OCI-LY7 (cell line): ENCODE measurements at regions not wholly inside any gene's neighbourhood (a gene's known extent, or its start where the extent isn't known, plus 50 kb on each side); places are given as distances from the start of the nearest gene placed in this dataset.

ENCODE experiments used
- BruUV-seq: library from RNA; stranded (reverse); fragments of 400-500 nt; replicated peaks from 2 replicates; lab custom pipeline; 2021; lab: Mats Ljungman, UMichigan
- CTCF ChIA-PET: fragments of 300-600 bp; sonication (Branson Sonifier 250); formaldehyde crosslinking; loops from one replicate; lab custom pipeline; 2022; ENCODE audit warnings: antibody characterized with exemption; ENCODE audit not compliant: unreplicated experiment; lab: Charles Lee
- POLR2A ChIA-PET: fragments of 300-600 bp; sonication (Branson Sonifier 250); formaldehyde crosslinking; loops from one replicate; lab custom pipeline; 2022; ENCODE audit warnings: antibody characterized with exemption; lab: Charles Lee
- DNase-seq: peaks from one replicate; pipeline ENCODE4 v3.0.0-alpha.2; 2015; ENCODE audit warnings: low spot score
- H2AFZ ChIP-seq: fragments of 200-600 bp; sonication (generic), shearing (Covaris generic); 2 replicates; pipeline ENCODE4 v1.6.1; 2014; ENCODE audit warnings: mild to moderate bottlenecking, antibody characterized with exemption, low read length, moderate library complexity
- H3K27ac ChIP-seq: fragments of 200-600 bp; sonication (generic); 2 replicates; pipeline ENCODE4 v1.5.1; 2014; ENCODE audit warnings: mixed run types, low read depth, mild to moderate bottlenecking, moderate library complexity, low read length, inconsistent platforms; ENCODE audit not compliant: poor library complexity, severe bottlenecking
- H3K36me3 ChIP-seq: fragments of 200-600 bp; sonication (generic); 2 replicates; pipeline ENCODE4 v1.6.1; 2014; ENCODE audit warnings: mild to moderate bottlenecking, antibody characterized with exemption, low read length, moderate library complexity, mixed read lengths; ENCODE audit not compliant: insufficient read depth
- H3K4me1 ChIP-seq: fragments of 200-600 bp; sonication (generic); 2 replicates; pipeline ENCODE4 v1.5.1; 2014; ENCODE audit warnings: mild to moderate bottlenecking, low read length; ENCODE audit not compliant: insufficient read depth, poor library complexity, severe bottlenecking
- H3K4me2 ChIP-seq: fragments of 200-600 bp; sonication (generic); 2 replicates; pipeline ENCODE4 v1.6.1; 2014; ENCODE audit warnings: mild to moderate bottlenecking, low read length
- H3K4me3 ChIP-seq: fragments of 200-600 bp; sonication (generic); 2 replicates; pipeline ENCODE4 v1.5.1; 2014; ENCODE audit warnings: mild to moderate bottlenecking, low read depth, low read length; ENCODE audit not compliant: poor library complexity, severe bottlenecking
- H3K79me2 ChIP-seq: fragments of 200-600 bp; sonication (generic); 2 replicates; pipeline ENCODE4 v1.6.1; 2016; ENCODE audit warnings: low read depth, mild to moderate bottlenecking, low read length, moderate library complexity, mixed read lengths; ENCODE audit not compliant: insufficient read depth
- H3K9me2 ChIP-seq: fragments of 200-600 bp; sonication (generic); 2 replicates; pipeline ENCODE4 v1.6.1; 2016; ENCODE audit warnings: mild to moderate bottlenecking, low read length, mixed read lengths; ENCODE audit not compliant: insufficient read depth
- H3K9me3 ChIP-seq: fragments of 200-600 bp; sonication (generic); 2 replicates; pipeline ENCODE4 v1.6.1; 2014; ENCODE audit warnings: mild to moderate bottlenecking, mixed run types, low read length, mixed read lengths
- H4K20me1 ChIP-seq: fragments of 200-600 bp; sonication (generic); 2 replicates; pipeline ENCODE4 v1.6.1; 2014; ENCODE audit warnings: mild to moderate bottlenecking, antibody characterized with exemption, low read length, moderate library complexity, mixed read lengths; ENCODE audit not compliant: insufficient read depth
- EZH2phosphoT487 ChIP-seq: fragments of 200-600 bp; sonication (generic); IDR thresholded peaks from 2 replicates; pipeline ENCODE4 v1.6.1; 2018; ENCODE audit warnings: low read depth, borderline replicate concordance, mild to moderate bottlenecking, mixed run types, antibody characterized with exemption, low read length, moderate library complexity, mixed read lengths
- intact Hi-C: fragments of 100-400 bp; cut with micrococcal nuclease; formaldehyde crosslinking; loops from one replicate; pipeline ENCODE4 v1.10.0; 2022; ENCODE audit not compliant: unreplicated experiment
- TF ChIP-seq, protein P1 (sequence below): fragments of 200-600 bp; sonication (generic); conservative IDR thresholded peaks from 2 replicates; pipeline ENCODE4 v1.5.1; 2014; ENCODE audit warnings: mild to moderate bottlenecking, antibody characterized with exemption, low read length, moderate library complexity, mixed read lengths

DNA sequence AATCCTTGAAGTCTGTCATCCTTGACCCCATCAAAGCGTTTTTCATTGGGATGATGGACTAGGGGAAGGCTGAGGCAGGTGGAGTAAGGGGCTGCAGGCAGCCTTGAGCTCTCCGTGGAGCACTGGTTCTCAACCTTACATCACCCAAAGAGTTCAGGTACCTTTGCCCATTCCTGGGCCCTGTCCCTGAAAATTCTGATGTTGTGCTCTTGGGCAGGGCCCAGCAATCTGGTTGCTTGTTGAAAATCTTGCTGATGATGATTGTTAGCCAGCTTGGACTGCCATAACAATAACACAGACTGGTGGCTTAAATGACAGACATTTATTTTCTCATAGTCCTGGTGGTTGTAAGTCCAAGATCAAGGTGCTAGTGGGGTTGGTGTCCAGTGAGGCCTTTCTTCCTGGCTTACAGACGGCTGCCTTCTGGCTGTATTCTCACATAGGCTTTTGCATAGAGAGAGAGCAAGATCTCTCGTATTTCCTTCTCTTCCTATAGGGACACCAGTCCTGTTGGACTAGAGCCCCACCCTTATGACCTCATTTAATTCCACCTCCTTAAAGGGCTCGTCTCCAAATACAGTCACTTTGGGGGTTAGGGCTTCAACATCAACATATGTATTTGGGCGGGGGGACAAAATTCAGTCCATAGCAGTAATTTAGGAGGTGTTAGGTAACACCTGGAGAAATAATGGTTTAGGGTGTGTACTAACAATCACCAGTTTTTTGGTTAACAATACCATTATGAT, 104.9 kb downstream of the PLEKHG1 start:
- Histone ChIP-seq H3K4me1 (peaks cover 45% of the 10 kb centered on the region), H3K9me2 (no peaks in the 10 kb centered on the region), H3K4me3 (no peak overlapping the region), H2AFZ (no peak overlapping the region), H3K36me3 (no peaks in the 10 kb centered on the region), H4K20me1 (no peaks in the 10 kb centered on the region; the same call in 1 of the 2 replicates), H3K9me3 (no peaks in the 10 kb centered on the region), H3K4me2 (no peak overlapping the region), H3K27ac (no peak overlapping the region), H3K79me2 (no peaks in the 10 kb centered on the region)
- ChIA-PET POLR2A (no interaction called here), CTCF (interaction anchor here (1.1 kb wide), 1 partner anchor 19 kb away, joined by 3 read pairs; no protein-coding TSS in a partner anchor)
- TF ChIP-seq, protein P1, sequence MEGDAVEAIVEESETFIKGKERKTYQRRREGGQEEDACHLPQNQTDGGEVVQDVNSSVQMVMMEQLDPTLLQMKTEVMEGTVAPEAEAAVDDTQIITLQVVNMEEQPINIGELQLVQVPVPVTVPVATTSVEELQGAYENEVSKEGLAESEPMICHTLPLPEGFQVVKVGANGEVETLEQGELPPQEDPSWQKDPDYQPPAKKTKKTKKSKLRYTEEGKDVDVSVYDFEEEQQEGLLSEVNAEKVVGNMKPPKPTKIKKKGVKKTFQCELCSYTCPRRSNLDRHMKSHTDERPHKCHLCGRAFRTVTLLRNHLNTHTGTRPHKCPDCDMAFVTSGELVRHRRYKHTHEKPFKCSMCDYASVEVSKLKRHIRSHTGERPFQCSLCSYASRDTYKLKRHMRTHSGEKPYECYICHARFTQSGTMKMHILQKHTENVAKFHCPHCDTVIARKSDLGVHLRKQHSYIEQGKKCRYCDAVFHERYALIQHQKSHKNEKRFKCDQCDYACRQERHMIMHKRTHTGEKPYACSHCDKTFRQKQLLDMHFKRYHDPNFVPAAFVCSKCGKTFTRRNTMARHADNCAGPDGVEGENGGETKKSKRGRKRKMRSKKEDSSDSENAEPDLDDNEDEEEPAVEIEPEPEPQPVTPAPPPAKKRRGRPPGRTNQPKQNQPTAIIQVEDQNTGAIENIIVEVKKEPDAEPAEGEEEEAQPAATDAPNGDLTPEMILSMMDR: no peak
- TF ChIP-seq EZH2phosphoT487: no peak
- no peak for DNase-seq
- BruUV-seq: no TSS peak
- intact Hi-C loops: no loop called here

- ChIA-PET CTCF (interaction anchor here (0.9 to 1.1 kb wide), 2 partner anchors 10 to 20 kb away, joined by 3 read pairs; no protein-coding TSS in a partner anchor), POLR2A (interaction anchor here (1.7 to 2.6 kb wide), 2 partner anchors 11 to 18 kb away, joined by 4 to 7 read pairs; no protein-coding TSS in a partner anchor)
- Histone ChIP-seq H3K4me2 (no peak overlapping the region), H4K20me1 (no peaks in the 10 kb centered on the region; the same call in 1 of the 2 replicates), H3K4me3 (no peak overlapping the region), H3K79me2 (no peaks in the 10 kb centered on the region), H3K9me3 (no peaks in the 10 kb centered on the region), H2AFZ (no peak overlapping the region), H3K36me3 (no peaks in the 10 kb centered on the region), H3K9me2 (no peaks in the 10 kb centered on the region), H3K27ac (no peak overlapping the region), H3K4me1 (peaks cover 37% of the 10 kb centered on the region)
- intact Hi-C loops: no loop called here
- TF ChIP-seq, protein P1: no peak
- no peak for TF ChIP-seq EZH2phosphoT487
- BruUV-seq: no TSS peak
- no peak for DNase-seq
Measured at GRCh38 chr6:150705392-150705791, 105.7 kb downstream of the PLEKHG1 start.

DNA sequence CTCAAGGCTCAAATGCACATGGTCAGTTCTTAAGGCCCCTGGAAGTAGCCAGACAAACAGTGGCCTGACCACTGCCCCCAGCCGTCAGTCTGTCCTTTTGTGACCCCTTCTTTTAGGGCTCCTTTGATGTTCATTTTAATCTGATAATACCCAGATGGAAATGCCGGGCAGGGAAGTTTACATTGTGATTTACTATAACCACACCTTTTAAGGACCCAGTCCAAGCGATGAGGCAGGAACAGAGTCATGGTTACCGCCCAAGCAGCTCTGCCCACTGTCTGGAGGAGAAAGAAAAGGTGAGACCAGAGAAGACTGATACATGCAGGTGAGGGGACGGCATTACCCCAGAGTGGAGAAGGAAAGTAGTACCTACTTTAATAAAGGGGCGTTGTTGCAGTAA, 110.6 kb downstream of the PLEKHG1 start:
- H3K27ac ChIP-seq: no peak overlapping the region
- H3K36me3 ChIP-seq: no peaks in the 10 kb centered on the region
- no peak for DNase-seq
- H3K4me2 ChIP-seq: no peak overlapping the region
- no TSS peak for BruUV-seq
- no peaks in the 10 kb centered on the region for H3K79me2 ChIP-seq
- intact Hi-C loops: no loop called here
- no peak overlapping the region for H3K4me3 ChIP-seq
- peaks cover 11% of the 10 kb centered on the region for H3K4me1 ChIP-seq
- no peak overlapping the region for H2AFZ ChIP-seq
- CTCF ChIA-PET: no interaction called here
- H4K20me1 ChIP-seq: no peaks in the 10 kb centered on the region; the same call in 1 of the 2 replicates
- no peaks in the 10 kb centered on the region for H3K9me3 ChIP-seq
- POLR2A ChIA-PET: interaction anchor here (1.0 kb wide), 1 partner anchor 17 kb away, joined by 3 read pairs; no protein-coding TSS in a partner anchor
- TF ChIP-seq EZH2phosphoT487: no peak
- TF ChIP-seq, protein P1: no peak
- no peaks in the 10 kb centered on the region for H3K9me2 ChIP-seq
